ENCODE measurements at regions not wholly inside any gene's neighbourhood (a gene's known extent, or its start where the extent isn't known, plus 50 kb on each side); places are given as distances from the start of the nearest gene placed in this dataset.

- no peak for DNase-seq (ENCODE audit: low read depth in 1 of 2, low spot score in 2 of 2)
- no peaks in the 10 kb centered on the region for H3K36me3 ChIP-seq
- H3K4me1 ChIP-seq (replicated peaks), result no peaks in the 10 kb centered on the region
- H3K27ac ChIP-seq, result no peak overlapping the region
- no peak overlapping the region for H3K4me3 ChIP-seq
- no peaks in the 10 kb centered on the region for H3K27me3 ChIP-seq (replicated peaks)
- peaks cover 5% of the 10 kb centered on the region for H3K9me3 ChIP-seq (replicated peaks)
These were observed 439.6 kb downstream of the CDH8 start for GRCh38 chr16:61596655-61597054.

- Histone ChIP-seq H3K4me1 (replicated peaks) (no peaks in the 10 kb centered on the region), H3K27me3 (replicated peaks) (no peaks in the 10 kb centered on the region), H3K36me3 (no peaks in the 10 kb centered on the region), H3K9me3 (replicated peaks) (no peaks in the 10 kb centered on the region; the same call in 1 of the 2 replicates), H3K27ac (no peak overlapping the region), H3K4me3 (no peak overlapping the region)
- no peak for DNase-seq (ENCODE audit: low read depth in 1 of 2, low spot score in 2 of 2)
These were observed 440.6 kb downstream of the CDH8 start for GRCh38 chr16:61595605-61596004.

GRCh38 chr16:61590577-61590976, 445.7 kb downstream of the CDH8 start:
- no peak for DNase-seq (ENCODE audit: low read depth in 1 of 2, low spot score in 2 of 2)
- Histone ChIP-seq H3K9me3 (replicated peaks) (no peaks in the 10 kb centered on the region; the same call in none of the 2 replicates), H3K27ac (no peak overlapping the region), H3K27me3 (replicated peaks) (no peaks in the 10 kb centered on the region), H3K36me3 (no peaks in the 10 kb centered on the region), H3K4me3 (no peak overlapping the region), H3K4me1 (replicated peaks) (no peaks in the 10 kb centered on the region)

GRCh38 chr16:61587526-61587925, 448.7 kb downstream of the CDH8 start:
- Histone ChIP-seq H3K27me3 (replicated peaks) (no peaks in the 10 kb centered on the region; the same call in 1 of the 2 replicates), H3K4me3 (no peak overlapping the region), H3K27ac (no peak overlapping the region), H3K4me1 (replicated peaks) (no peaks in the 10 kb centered on the region), H3K9me3 (replicated peaks) (peaks cover 4% of the 10 kb centered on the region), H3K36me3 (no peaks in the 10 kb centered on the region)
- no peak for DNase-seq (ENCODE audit: low read depth in 1 of 2, low spot score in 2 of 2)

- Histone ChIP-seq H3K36me3 (no peaks in the 10 kb centered on the region), H3K27ac (no peak overlapping the region), H3K4me3 (no peak overlapping the region), H3K4me1 (replicated peaks) (no peaks in the 10 kb centered on the region), H3K9me3 (replicated peaks) (peaks cover 8% of the 10 kb centered on the region; the same call in 1 of the 2 replicates), H3K27me3 (replicated peaks) (no peaks in the 10 kb centered on the region; the same call in 1 of the 2 replicates)
- DNase-seq (ENCODE audit: low read depth in 1 of 2, low spot score in 2 of 2), result no peak
These were observed 454.7 kb downstream of the CDH8 start for GRCh38 chr16:61581417-61582046.

GRCh38 chr16:61580579-61580978, 455.7 kb downstream of the CDH8 start:
- no peaks in the 10 kb centered on the region; the same call in 1 of the 2 replicates for H3K27me3 ChIP-seq (replicated peaks)
- H3K36me3 ChIP-seq, result no peaks in the 10 kb centered on the region
- DNase-seq (ENCODE audit: low read depth in 1 of 2, low spot score in 2 of 2), result no peak
- no peak overlapping the region for H3K4me3 ChIP-seq
- no peaks in the 10 kb centered on the region for H3K4me1 ChIP-seq (replicated peaks)
- H3K9me3 ChIP-seq (replicated peaks), result peaks cover 8% of the 10 kb centered on the region; the same call in 1 of the 2 replicates
- no peak overlapping the region for H3K27ac ChIP-seq

GRCh38 chr16:61579195-61579594, 457.0 kb downstream of the CDH8 start:
- Histone ChIP-seq H3K27me3 (replicated peaks) (no peaks in the 10 kb centered on the region; the same call in 1 of the 2 replicates), H3K9me3 (replicated peaks) (peaks cover 4% of the 10 kb centered on the region; the same call in 1 of the 2 replicates), H3K4me1 (replicated peaks) (no peaks in the 10 kb centered on the region), H3K27ac (no peak overlapping the region), H3K4me3 (no peak overlapping the region), H3K36me3 (no peaks in the 10 kb centered on the region)
- DNase-seq (ENCODE audit: low read depth in 1 of 2, low spot score in 2 of 2), result no peak

GRCh38 chr16:61576476-61576875, 459.8 kb downstream of the CDH8 start:
- Histone ChIP-seq H3K27ac (no peak overlapping the region), H3K36me3 (no peaks in the 10 kb centered on the region), H3K4me1 (replicated peaks) (no peaks in the 10 kb centered on the region), H3K9me3 (replicated peaks) (peaks cover 4% of the 10 kb centered on the region; the same call in 1 of the 2 replicates), H3K27me3 (replicated peaks) (no peaks in the 10 kb centered on the region), H3K4me3 (no peak overlapping the region)
- DNase-seq (ENCODE audit: low read depth in 1 of 2, low spot score in 2 of 2), result no peak

GRCh38 chr16:61575617-61576016, 460.6 kb downstream of the CDH8 start:
- no peak overlapping the region for H3K4me3 ChIP-seq
- no peaks in the 10 kb centered on the region for H3K4me1 ChIP-seq (replicated peaks)
- no peaks in the 10 kb centered on the region for H3K27me3 ChIP-seq (replicated peaks)
- no peak for DNase-seq (ENCODE audit: low read depth in 1 of 2, low spot score in 2 of 2)
- H3K27ac ChIP-seq, result no peak overlapping the region
- no peaks in the 10 kb centered on the region for H3K36me3 ChIP-seq
- H3K9me3 ChIP-seq (replicated peaks), result 0 out of 2 replicates have a peak, but pooled peaks cover 4% of the 10 kb centered on the region

- no peaks in the 10 kb centered on the region for H3K27me3 ChIP-seq (replicated peaks)
- no peak for DNase-seq (ENCODE audit: low read depth in 1 of 2, low spot score in 2 of 2)
- no peaks in the 10 kb centered on the region for H3K4me1 ChIP-seq (replicated peaks)
- no peaks in the 10 kb centered on the region for H3K36me3 ChIP-seq
- H3K27ac ChIP-seq, result no peak overlapping the region
- peaks cover 5% of the 10 kb centered on the region for H3K9me3 ChIP-seq (replicated peaks)
- no peak overlapping the region for H3K4me3 ChIP-seq
These were observed 467.2 kb downstream of the CDH8 start for GRCh38 chr16:61569028-61569427.

GRCh38 chr16:61564716-61565115, 471.5 kb downstream of the CDH8 start:
- H3K27me3 ChIP-seq (replicated peaks), result no peaks in the 10 kb centered on the region
- DNase-seq (ENCODE audit: low read depth in 1 of 2, low spot score in 2 of 2), result no peak
- H3K4me1 ChIP-seq (replicated peaks), result no peaks in the 10 kb centered on the region
- peaks cover 5% of the 10 kb centered on the region for H3K9me3 ChIP-seq (replicated peaks)
- no peak overlapping the region for H3K27ac ChIP-seq
- H3K4me3 ChIP-seq, result no peak overlapping the region
- H3K36me3 ChIP-seq, result no peaks in the 10 kb centered on the region

GRCh38 chr16:61555718-61556441, 480.4 kb downstream of the CDH8 start:
- Histone ChIP-seq H3K27me3 (replicated peaks) (no peaks in the 10 kb centered on the region), H3K4me1 (replicated peaks) (no peaks in the 10 kb centered on the region), H3K4me3 (no peak overlapping the region), H3K27ac (no peak overlapping the region), H3K36me3 (no peaks in the 10 kb centered on the region), H3K9me3 (replicated peaks) (peaks cover 2% of the 10 kb centered on the region)
- no peak for DNase-seq (ENCODE audit: low read depth in 1 of 2, low spot score in 2 of 2)

GRCh38 chr16:61549327-61549726, 486.9 kb downstream of the CDH8 start:
- H3K4me1 ChIP-seq (replicated peaks), result no peaks in the 10 kb centered on the region
- no peak for DNase-seq (ENCODE audit: low read depth in 1 of 2, low spot score in 2 of 2)
- no peaks in the 10 kb centered on the region for H3K27me3 ChIP-seq (replicated peaks)
- H3K27ac ChIP-seq, result no peak overlapping the region
- H3K4me3 ChIP-seq, result no peak overlapping the region
- 0 out of 2 replicates have a peak, but pooled peaks cover 5% of the 10 kb centered on the region for H3K9me3 ChIP-seq (replicated peaks)
- H3K36me3 ChIP-seq, result no peaks in the 10 kb centered on the region

GRCh38 chr16:61547626-61548025, 488.6 kb downstream of the CDH8 start:
- H3K4me3 ChIP-seq, result no peak overlapping the region
- H3K4me1 ChIP-seq (replicated peaks), result no peaks in the 10 kb centered on the region
- no peaks in the 10 kb centered on the region for H3K36me3 ChIP-seq
- no peak overlapping the region for H3K27ac ChIP-seq
- 0 out of 2 replicates have a peak, but pooled peaks cover 5% of the 10 kb centered on the region for H3K9me3 ChIP-seq (replicated peaks)
- no peaks in the 10 kb centered on the region for H3K27me3 ChIP-seq (replicated peaks)
- DNase-seq (ENCODE audit: low read depth in 1 of 2, low spot score in 2 of 2), result no peak

All from SJSA1 (cell line).